Lower leg skin (tissue), 3 donors: ENCODE measurements at regions not wholly inside any gene's neighbourhood (a gene's known extent, or its start where the extent isn't known, plus 50 kb on each side); places are given as distances from the start of the nearest gene placed in this dataset.

Source experiments
- POLR2A ChIP-seq, 2 donors: fragments of 450-650 bp; IDR thresholded peaks; one replicate each; pipeline ENCODE4 v1.6.1; 2016 to 2017; ENCODE audit warnings: antibody characterized with exemption in 2 of 2, mild to moderate bottlenecking in 1 of 2, moderate library complexity in 1 of 2
- TF ChIP-seq, protein P1 (sequence below), 3 donors: fragments of 450-650 bp; IDR thresholded peaks; one replicate each; pipeline ENCODE4 v1.5.1; 2016; ENCODE audit warnings: antibody characterized with exemption in 3 of 3, mild to moderate bottlenecking in 3 of 3, moderate library complexity in 2 of 3

- TF ChIP-seq, protein P1, sequence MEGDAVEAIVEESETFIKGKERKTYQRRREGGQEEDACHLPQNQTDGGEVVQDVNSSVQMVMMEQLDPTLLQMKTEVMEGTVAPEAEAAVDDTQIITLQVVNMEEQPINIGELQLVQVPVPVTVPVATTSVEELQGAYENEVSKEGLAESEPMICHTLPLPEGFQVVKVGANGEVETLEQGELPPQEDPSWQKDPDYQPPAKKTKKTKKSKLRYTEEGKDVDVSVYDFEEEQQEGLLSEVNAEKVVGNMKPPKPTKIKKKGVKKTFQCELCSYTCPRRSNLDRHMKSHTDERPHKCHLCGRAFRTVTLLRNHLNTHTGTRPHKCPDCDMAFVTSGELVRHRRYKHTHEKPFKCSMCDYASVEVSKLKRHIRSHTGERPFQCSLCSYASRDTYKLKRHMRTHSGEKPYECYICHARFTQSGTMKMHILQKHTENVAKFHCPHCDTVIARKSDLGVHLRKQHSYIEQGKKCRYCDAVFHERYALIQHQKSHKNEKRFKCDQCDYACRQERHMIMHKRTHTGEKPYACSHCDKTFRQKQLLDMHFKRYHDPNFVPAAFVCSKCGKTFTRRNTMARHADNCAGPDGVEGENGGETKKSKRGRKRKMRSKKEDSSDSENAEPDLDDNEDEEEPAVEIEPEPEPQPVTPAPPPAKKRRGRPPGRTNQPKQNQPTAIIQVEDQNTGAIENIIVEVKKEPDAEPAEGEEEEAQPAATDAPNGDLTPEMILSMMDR (IDR thresholded peaks at IDR 0.05): no peak
- TF ChIP-seq POLR2A (IDR thresholded peaks at IDR 0.05): no peak
Measured at GRCh38 chr10:25114036-25114411, 60.8 kb upstream of the GPR158 start.
